NCI-H2107 treated with DMSO at 0.1 percent for 48 hours (cell line): ENCODE measurements at regions not wholly inside any gene's neighbourhood (a gene's known extent, or its start where the extent isn't known, plus 50 kb on each side); places are given as distances from the start of the nearest gene placed in this dataset.
"Not testable (repeated sequence)": the region's sequence is repeated elsewhere in the genome, so short reads cannot be mapped to it uniquely, and the experiment has no call there.

Source experiments
- DNase-seq: peaks from one replicate; lab custom pipeline; 2025; ENCODE audit not compliant: unreplicated experiment; lab: John Stamatoyannopoulos, UW

- DNase-seq: no peak
Measured at GRCh38 chr5:5900350-5900749, 477.9 kb downstream of the ICE1 start.

- no peak for DNase-seq
Measured at GRCh38 chr5:5899716-5900115, 477.2 kb downstream of the ICE1 start.

- DNase-seq: no peak
Measured at GRCh38 chr5:5888284-5888683, 465.8 kb downstream of the ICE1 start.

DNA sequence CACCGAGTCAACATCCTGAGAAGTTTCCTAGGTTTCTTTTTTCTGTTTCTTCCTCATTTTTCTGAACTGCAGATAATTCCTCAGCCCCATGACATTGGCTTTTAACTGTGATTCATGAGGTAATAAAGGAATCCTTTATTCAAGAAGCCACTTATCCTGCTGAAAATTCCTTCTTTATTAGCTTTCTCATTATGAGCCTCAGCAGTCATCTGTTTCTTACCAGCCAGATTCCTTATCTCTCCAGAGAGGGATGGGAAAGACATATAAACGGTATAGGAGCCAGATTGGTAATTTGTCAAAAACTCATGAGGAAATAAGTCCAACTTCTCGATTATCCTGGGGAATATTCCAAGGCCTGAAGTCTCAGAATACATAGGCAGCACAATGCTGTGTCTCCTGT is 465.4 kb downstream of the ICE1 start:
- DNase-seq: no peak

DNA sequence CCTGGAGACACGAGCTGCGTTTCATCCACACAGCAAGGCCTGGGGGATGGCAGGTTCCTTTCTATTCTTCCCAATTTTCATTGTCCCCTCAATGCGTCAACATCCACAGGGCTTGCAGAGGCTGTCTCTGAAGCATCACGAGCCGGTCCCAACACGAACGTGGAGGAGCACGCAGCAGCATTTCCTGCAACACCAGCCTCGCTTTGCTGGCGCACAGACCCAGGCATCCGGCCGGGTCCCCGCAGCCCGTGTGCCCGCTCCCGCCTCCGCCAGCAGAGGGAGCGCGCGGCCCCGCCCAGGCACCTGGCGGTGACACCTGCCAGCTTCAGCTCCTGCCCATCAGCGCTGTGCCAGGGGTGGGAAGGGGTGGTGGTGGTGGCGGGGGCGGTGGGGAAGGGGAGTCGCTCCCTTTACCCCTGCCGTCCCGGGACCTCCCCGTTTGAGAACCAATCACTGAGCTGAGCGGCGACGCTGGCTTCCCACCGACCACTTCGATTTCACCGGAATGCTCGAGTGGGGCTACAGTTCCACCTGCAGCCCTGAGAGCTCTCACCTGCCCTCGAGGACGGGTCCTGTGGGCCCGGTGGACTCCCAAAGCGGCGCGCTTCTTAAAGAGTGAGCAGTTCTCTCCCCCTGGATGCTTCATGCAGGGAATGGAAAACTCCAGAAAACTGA is 464.5 kb downstream of the ICE1 start:
- DNase-seq: peak; percentile 22

DNA sequence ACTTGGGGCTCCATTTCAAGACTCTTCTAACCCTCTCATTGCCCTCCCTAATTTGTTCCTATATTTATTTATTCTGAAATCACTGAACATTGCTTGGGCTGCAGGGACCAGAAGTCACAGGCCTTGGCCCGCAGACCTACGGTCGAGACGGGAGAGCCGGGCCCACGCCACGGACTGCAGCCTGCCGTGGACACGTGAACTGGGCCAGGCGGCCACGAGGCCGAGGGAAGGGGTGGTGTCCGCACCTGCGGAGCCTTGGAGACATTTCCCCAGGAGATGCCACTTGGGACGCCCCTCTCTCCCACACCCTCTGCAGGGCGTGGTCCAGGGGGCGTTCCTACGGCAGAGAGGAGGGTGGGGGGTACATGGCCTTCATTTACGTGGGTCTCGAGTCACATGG is 463.9 kb downstream of the ICE1 start:
- DNase-seq: no peak

DNA sequence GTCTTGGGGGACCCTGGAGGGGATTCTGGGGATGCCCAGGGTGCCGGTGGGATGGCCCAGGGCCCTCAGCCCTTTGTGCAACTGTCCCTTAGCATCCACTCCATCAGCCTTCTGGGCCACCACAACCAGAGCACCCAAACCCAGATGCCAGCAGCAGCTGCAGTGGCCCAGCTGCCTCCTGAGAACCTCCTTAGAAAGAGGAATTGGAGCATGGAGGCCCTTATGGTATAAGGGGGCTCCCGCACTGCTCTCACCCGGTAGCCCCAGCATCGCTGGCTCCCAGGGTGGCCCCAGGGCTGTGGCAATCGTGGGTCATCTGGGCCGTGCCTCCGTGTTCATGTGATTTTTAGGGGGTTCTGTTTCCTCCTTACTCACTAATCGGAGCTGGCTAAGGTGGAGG is 463.3 kb downstream of the ICE1 start:
- no peak for DNase-seq

DNA sequence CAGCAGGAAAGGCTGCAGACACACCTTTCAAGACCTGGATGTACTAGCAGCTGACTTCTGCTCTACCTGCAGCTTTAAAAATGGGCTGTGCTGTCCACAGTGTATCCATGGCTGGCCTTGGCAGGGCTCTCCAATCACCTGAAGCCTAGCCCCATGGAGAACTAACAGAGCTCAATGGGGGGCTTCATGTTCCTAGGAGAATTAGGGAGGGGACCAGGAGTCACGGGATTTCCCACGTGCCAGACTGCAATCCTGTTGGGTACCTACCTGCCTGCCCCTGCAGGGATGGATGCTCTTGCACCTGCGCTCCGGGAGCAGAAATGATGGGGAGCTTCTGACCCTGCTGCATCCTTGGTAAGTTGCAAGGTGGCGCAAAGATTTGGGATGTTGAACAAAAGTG is 462.1 kb downstream of the ICE1 start:
- no peak for DNase-seq

DNA sequence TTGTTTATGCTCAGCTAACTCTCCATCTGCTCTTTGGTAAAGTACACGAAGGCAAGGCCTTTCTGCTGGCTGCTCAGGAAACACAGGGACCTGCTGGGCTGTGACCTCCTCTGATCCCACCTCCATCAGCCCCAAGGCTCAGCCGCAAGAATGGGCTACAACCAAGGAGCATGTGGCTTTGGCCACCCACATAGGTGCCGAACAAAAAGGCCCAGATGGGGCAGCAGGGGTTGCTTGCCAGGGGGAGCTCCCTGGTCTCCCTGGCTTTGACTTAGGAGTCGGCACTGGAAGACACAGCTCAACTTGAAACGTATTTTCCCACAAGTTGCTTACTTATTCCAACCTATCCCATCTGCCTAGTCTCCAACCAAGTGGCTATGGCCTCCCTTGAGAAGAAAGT is 461.1 kb downstream of the ICE1 start:
- no peak for DNase-seq

GRCh38 chr5:5883146-5883545 is 460.7 kb downstream of the ICE1 start:
- DNase-seq: no peak

GRCh38 chr5:5882706-5883105 is 460.2 kb downstream of the ICE1 start:
- DNase-seq: no peak

- peak; percentile 7 for DNase-seq
Measured at GRCh38 chr5:5881294-5881693, 458.8 kb downstream of the ICE1 start.

DNA sequence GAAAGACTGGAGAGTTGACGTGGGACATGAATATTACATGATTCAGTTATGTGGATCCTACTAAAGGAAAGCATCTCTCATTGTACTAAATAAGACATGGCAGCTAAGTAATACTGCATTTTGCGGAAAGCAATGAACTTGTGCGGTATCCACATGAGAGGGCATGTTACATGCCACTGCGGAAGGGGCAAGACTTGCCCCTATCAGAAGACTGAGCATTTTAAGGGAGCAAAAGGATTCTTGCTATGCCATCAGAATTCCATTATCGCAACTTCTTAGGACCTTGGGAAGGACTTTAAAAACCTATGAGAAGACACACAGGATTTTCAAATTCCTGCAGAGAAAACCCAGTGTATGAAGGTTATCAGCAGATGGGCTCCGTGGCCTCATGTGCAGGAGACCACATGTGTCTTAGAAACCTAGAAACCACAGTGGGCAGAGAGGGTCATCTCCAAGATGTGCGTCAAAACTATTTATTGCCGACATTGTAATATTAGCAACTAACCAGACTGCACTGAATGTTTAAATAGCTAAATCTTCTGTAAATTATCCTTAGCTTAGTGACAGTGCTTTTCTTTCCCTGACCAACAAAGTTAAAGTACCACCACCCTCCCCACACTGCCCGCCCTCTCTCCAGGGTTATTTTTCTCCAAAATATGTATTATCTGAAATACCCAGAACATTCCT is 457.7 kb downstream of the ICE1 start:
- DNase-seq: no peak

- DNase-seq: no peak
Measured at GRCh38 chr5:5857396-5857795, 434.9 kb downstream of the ICE1 start.

DNA sequence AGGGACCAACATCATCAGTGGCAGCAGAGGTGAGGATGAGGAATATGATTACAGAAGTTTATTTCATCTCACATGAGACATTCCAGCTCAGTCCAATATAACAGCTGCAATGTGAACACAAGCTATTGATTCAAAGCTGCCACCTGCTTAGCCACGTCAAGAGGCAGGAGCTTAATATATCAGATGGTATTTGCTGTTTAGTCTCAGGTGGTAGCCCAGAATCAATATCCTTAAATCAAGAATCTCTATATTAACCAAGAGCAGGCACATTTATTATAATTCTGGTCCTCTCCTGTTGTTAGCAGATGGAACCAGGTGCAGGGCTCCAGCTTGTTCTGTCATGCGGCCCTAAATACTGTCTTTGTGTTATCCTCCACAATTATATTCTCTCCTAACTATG is 431.6 kb downstream of the ICE1 start:
- DNase-seq: peak; percentile 85

DNA sequence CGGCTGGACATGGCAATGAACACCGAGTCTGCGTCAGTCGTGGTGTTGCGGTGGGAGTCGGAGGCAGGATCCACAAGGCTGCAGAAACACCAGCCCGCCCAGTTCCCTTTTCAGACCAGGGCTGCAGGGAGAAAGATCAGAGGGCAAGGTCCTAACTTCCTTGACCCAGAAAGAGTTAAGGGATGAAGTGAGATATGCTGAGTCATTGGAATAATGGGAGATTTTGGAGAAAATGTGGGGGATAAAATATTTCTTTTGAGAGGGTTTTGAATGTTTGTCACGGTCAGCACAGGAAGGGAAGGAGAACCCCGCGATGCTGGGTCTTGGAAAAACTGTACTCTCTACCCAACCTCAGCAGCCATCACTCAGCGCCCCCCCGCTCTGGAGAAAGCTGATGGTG is 416.0 kb downstream of the ICE1 start:
- no peak for DNase-seq

DNA sequence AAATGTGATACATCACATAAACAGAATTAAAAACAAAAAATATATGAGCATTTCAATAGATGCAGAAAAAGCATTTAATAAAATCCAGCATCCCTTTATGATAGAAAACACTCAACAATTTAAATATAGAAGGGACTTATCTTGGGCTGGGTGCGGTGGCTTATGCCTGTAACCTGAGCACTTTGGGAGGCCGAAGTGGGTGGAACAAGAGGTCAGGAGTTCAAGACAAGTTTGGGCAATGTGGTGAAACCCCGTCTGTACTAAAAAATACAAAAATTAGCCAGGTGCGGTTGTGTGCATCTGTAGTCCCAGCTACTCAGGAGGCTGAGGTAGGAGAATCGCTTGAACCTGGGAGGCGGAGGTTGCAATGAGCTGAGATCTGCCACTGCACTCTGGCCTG is 409.1 kb downstream of the ICE1 start:
- DNase-seq: not testable (repeated sequence)

DNA sequence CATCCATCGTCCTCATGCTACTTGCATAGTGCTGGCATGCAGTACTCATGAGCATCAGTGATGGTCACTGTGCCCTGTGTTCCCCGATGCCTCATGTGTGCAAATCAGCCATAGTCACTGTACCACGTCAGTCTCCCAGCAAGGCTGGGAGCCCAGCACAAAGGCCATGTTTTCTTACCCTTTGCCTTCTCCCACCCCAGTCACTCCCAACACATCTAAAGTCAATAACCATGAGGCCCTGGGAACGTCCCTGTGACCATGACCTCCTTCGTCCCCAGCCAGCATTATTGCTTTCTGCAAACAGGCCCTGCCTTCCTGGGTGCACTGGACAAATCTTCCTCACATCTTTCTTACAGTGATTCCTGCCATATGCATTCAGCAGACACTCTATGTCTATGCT is 406.1 kb downstream of the ICE1 start:
- DNase-seq: no peak

GRCh38 chr5:5826911-5827310 is 404.4 kb downstream of the ICE1 start:
- no peak for DNase-seq

GRCh38 chr5:5822729-5823257 is 400.3 kb downstream of the ICE1 start:
- no peak for DNase-seq

DNA sequence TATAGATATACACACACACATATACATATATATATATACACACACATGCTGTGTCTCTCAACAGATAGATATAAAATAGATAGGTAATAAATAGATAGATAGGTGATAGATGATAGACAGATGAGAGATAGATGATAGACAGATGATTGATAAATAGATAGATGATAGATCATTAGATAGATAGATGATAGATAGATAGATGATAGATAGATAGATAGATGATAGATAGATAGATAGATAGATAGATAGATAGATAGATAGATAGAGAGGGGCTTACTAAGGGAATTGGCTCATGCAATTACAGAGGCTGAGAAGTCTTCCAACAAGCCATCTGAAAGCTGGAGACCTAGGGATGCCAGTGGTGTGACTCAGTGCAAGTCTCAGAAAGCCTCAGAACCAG is 394.5 kb downstream of the ICE1 start:
- DNase-seq: no peak

- DNase-seq: no peak
Measured at GRCh38 chr5:5813441-5813840, 391.0 kb downstream of the ICE1 start.

- DNase-seq: no peak
Measured at GRCh38 chr5:5810461-5810860, 388.0 kb downstream of the ICE1 start.
